HG03175 (cell line): ENCODE measurements at regions not wholly inside any gene's neighbourhood (a gene's known extent, or its start where the extent isn't known, plus 50 kb on each side); places are given as distances from the start of the nearest gene placed in this dataset.
"Not testable (repeated sequence)": the region's sequence is repeated elsewhere in the genome, so short reads cannot be mapped to it uniquely, and the experiment has no call there.

Experiments used
- ATAC-seq: cut with Tn5 transposase; IDR thresholded peaks from one replicate; pipeline ENCODE4 v1.9.1; 2021; ENCODE audit warnings: mild to moderate bottlenecking, moderate library complexity; ENCODE audit not compliant: unreplicated experiment

DNA sequence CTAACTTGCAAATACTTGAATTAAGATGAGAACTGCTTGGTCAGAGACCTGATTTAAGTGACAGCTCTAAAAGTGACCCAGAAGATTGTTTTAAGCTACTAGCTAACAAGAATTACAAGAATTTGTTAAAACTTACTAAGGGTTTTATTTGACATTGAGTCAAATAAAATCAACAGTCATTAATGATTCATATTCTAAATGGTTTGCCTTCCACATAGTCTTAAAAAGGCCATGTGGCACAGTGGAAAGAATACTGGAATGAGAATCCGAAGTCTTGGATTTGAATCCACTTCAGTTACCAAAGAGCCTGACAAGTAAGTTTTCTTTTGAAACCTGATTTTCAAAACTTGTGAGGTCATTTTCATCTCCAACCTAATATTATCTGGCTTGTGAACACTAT lies 489.3 kb downstream of the ADCYAP1 start:
- no peak for ATAC-seq

DNA sequence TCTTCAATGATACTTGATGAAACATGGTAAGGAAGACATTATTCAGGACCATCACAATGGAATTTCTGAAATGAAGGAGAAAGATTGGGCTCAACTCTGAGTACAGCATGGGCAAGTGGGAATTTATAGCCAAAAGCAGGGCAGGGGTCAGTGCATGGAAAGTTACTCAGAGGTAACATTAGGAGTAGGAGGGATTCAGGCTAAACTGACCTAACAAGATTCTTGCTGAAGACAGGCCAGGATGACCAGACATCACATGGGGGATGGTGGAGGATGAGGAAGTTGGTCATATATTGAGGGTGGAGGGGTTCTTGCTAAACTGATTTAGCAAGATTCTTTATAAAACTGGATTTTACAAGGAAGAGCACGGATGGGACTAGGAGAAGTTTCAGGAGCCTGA lies 489.8 kb downstream of the ADCYAP1 start:
- ATAC-seq, result no peak

DNA sequence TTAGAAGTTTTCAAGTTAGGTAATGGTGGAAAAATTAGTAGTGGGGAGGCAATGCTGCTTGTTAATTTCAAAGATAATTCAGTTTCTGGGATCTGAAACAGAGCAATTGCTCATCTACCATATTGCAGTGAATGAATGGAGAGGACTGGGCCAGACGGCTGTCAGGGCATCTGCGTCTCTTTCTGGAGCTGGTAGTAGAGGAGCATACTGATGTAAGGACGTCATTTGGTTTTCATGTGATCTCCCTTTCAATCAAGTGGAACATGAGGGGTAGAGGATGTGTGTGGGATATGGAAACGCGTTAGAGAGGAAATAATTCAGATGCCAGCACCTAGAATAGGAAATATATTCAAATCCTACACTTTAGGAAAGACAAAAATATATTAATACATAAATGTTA lies 490.3 kb downstream of the ADCYAP1 start:
- ATAC-seq, result no peak

DNA sequence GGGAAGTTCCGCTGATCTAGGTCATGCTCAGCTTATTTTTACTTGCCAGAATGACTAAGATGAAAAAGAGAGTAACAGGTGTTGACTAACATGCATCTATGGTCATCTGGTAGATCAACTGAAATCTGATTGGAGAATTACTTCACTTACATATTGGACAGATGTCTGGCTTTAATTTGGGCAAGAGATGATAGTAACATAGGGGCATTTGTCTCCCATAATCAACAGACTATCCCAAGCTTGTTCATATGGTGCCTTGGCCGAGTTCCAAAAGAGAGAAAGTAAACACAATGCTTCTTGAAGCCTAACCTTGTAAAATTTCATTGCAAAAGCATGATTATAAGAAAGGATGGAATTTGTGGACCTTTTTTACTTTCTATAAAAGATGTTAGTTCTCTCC lies 503.7 kb downstream of the ADCYAP1 start:
- no peak for ATAC-seq

DNA sequence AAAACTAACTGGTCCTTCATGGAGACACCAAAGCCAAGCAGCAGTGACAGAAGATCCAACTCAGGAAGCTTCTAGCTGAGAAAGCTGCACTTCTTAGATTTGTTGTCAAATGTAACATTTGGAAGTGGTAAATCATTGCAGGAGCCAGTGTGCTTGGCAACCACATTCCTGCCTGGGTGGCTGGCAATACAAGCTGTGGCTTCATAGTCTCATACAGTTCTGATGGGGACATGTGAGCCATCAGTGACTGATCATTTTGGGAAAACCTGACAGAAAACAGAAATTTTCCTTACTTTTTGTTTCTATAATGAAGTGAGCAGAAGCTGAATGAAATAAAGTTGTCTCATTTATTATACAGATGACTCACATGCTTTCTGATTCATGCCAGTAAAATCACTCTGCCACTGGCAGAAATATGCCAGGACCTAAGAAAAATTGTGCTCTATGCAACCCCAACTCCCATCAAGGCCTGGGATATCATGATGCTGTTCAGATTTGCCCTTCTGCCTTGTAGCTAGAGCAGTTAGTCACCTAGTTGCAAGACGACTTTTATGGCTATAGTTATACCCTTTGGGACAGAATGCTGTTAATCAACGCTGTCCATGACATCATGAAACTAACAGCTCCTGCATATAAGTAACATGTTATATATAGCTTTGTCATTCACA lies 508.1 kb downstream of the ADCYAP1 start:
- no peak for ATAC-seq

DNA sequence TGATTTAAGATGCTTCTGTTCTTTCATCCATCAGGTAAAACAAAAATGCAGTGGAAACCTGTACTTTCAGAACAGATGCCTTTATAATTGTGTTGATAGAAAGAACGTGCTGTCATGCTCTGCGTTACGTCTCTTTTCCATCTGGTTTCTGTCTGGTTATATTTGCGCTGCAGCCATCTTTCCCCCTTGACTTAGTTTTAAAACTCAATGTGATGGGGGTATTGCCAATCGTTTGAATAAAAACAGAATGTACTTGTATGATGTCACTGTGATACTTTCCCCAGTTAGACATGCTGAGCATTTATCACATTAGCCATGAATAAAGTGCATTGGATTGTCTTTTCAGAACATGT lies 508.6 kb downstream of the ADCYAP1 start:
- no peak for ATAC-seq

DNA sequence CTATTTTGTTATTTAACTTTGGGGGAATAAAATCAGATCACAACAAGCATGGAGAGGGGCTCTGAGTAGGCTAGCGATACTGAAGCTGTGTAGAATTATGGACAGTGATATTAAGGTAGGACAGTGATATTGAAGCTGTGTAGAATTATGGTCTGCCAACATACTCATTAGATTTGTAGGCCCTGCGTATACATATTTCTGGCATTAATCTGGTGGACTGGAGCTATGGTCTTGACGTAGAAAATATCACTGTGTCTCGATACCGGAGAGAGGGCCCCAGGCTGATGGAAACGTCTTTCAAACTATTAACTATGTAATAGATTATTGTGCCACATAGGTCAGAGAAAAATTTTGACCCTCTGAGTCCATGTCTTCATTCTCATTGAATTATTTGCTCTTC lies 511.4 kb downstream of the ADCYAP1 start:
- no peak for ATAC-seq

DNA sequence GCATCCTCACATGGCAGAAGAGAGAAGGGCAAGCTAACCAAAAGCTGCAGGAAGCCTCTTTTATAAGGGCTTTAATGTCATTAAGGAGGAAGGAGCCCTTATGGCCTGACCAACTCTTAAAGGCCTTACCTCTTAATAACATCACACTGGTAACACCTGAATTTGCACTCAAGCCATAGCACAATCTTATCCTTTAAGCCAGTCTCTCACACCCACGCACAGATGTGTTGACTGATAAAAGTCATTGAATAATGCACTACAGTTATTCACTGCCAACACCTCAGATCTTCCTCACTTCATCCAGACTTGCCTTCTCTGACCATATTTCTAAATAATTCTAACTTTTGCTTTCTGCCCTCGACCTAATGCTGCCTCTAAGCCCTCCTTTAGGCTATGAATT lies 516.8 kb downstream of the ADCYAP1 start:
- ATAC-seq, result no peak

DNA sequence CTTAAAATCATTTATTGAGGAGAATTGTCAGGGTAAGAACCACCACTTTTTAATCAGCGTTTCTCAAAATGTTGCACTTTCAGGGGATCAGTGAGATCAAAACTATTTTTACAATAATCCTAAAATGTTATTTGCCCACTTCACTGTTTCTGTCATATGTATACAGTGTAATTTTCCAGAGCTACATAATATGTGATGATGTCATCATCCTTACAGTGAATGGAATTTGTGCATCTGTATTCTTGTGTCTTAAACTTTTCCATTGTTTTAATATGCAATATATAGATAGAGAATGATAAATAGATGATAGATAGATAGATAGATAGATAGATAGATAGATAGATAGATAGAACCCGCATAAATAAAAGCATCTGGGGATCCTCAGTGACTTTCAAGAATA lies 518.0 kb downstream of the ADCYAP1 start:
- no peak for ATAC-seq

DNA sequence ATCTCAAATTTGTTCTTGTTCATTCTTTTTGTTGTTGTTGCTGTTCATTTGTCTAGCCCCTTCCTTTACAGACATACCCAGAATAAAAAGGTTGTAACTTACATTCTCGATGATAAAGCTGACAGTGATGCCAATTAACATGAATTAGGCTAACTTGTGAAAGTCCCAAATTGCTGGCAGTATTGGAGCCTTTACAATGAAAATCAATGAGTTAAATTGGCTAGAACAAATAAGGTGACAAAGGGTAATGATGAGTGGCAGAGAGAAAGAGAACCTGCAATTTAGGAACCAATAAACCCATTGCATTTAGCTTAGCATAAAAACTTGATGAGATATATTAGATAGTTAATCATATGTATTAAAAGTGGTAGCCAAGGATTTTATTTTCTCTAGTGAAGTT lies 521.0 kb downstream of the ADCYAP1 start:
- ATAC-seq, result no peak

DNA sequence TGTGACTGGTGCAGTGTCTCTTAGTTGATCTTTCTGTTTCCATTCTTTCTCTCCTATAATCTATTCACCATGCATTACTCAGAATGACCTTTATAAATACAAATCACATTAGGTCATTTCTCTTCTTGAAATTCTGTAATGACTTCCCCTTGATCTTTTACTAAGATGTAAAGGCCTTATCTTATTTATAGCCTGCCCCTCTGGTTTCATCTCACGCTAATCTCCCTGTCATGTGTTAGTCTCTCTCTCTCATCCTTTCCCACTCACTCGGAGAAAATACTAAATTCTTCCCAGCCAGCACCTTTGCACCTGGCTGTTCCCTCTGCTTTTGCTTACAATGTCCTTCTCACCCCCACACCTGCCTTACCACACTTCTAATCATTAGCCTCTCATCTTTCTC lies 530.8 kb downstream of the ADCYAP1 start:
- ATAC-seq, result no peak

DNA sequence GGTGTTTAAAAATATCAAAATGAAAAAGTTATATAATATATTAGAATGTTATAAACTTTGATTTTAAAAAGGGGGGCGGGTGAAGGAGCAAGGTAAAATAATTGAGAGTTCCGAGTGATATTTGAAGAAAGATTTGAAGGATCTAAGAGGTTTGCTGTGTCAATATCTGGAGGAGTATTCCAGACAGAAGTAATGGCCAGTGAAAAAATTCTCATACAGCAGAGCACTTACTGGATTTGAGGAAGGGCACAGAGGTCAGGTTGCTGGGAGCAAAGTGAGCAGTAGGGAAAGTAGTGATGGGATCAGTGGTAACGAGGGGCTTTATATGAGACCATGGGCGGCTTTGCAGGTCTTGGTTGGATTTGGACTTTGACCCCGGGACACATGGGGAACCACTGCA lies 531.5 kb downstream of the ADCYAP1 start:
- no peak for ATAC-seq

DNA sequence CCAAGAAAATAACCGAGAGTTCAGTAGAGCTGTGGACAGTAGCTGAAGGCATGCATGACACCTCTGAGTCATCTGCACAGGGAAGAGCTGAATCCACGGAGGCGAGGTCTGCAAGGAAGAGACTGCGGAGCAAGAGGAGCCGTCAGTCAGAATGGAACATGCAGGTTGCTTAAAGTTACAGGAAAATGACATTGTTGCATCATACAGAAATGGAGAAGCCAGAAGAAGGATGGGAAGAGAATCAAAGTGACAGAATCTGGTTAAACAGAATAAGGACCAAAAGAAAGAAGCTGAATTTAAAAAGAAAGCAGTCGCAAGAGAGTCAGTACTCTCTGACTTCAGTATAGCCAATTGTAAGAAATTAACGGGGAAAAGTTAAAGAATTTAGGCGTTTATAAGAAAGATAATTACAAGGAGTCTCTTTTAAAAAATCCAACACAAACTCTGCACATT lies 533.8 kb downstream of the ADCYAP1 start:
- no peak for ATAC-seq

DNA sequence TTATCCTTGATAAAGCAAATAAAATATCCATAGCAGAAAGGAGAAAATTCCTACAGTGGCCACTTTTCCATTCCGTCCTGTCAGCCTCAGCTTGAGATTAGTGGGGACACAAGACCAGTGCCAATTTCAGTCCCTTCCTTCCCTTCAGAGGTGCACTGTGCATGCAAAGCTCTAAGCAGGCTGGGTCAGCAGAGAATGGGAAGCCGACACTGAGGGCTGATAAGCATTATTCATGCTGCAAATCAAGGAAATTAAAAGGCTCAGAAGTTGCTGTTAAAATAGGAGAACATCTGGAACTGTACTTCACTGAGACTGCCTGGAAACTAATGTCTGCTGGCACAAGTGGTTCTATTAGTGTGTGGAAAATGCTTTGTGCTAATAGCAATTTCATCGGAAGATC lies 534.3 kb downstream of the ADCYAP1 start:
- ATAC-seq, result no peak

DNA sequence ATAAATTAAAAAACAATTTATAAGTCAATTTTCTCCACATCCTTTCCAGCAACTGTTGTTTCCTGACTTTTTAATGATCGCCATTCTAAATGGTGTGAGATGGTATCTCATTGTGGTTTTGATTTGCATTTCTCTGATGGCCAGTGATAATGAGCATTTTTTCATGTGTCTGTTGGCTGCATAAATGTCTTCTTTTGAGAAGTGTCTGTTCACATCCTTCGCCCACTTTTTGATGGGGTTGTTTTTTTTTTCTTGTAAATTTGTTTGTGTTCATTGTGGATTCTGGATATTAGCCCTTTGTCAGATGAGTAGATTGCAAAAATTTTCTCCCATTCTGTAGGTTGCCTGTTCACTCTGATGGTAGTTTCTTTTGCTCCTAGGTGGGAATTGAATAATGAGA lies 539.4 kb downstream of the ADCYAP1 start:
- ATAC-seq, result not testable (repeated sequence)

DNA sequence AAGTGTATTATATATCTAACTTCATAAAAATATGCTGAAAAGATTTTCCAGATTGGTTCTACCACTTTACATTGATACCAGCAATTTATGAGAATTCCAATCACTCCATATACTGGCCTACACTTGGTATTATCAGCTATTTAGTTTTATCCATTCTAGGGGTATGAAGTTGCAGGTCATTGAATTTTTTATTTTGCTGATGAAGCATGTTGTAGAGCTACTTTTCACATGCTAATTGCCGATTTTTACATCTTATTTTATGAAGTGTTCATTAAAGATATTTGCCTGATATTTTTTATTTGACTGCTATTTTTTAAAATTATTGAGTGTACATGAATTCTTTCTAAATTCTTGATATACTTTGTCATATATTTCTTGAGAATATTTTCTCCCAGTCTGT lies 542.1 kb downstream of the ADCYAP1 start:
- ATAC-seq, result no peak

DNA sequence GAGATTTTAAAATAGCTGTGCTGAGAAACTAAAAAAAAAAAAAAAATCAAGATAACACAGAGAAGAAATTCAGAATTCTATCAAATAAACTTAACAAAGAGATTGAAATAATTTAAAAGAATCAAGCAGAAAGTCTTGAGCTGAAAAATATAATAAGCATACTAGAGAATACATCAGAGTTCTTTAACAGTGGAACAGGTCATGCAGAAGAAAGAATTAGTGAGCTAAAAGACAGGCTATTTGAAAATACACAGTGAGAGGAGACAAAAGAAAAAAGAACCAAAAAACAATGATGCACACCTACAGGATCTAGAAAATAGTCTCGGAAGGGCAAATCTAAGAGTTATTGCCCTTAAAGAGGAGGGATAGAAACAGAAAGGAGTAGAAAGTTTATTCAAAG lies 548.1 kb downstream of the ADCYAP1 start:
- no peak for ATAC-seq

DNA sequence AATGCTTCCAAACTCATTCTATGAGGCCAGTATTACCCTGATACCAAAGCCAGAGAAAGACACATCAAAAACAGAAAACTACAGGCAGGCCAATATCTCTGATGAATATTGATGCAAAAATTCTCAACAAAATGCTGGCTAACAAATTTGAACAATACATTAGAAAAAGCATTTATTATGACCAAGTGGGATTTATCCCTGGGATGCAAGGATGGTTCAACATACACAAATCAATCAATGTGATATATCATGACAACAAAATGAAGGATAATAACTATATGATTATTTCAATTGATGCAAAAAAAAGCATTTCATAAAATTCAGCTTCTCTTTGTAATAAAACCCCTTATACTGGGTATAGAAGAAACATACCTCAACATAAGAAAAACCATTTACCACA lies 550.9 kb downstream of the ADCYAP1 start:
- no peak for ATAC-seq

DNA sequence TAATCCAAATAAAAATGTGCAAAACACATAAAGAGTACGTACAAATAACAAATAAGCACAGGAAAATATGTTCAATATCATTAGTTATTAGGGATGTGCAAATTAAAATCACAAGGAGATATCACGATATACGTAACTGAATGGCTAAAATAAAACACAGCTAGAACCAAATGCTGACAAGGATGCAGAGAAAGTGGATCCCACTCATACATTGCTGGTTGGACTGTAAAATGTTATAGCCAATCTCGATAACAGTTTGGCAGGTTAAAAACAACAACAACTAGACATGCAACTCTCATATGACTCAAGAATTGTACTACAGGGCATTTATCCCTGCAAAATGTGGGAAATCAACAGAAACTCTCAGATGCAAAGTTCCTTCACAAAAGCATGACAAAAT lies 553.9 kb downstream of the ADCYAP1 start:
- no peak for ATAC-seq

DNA sequence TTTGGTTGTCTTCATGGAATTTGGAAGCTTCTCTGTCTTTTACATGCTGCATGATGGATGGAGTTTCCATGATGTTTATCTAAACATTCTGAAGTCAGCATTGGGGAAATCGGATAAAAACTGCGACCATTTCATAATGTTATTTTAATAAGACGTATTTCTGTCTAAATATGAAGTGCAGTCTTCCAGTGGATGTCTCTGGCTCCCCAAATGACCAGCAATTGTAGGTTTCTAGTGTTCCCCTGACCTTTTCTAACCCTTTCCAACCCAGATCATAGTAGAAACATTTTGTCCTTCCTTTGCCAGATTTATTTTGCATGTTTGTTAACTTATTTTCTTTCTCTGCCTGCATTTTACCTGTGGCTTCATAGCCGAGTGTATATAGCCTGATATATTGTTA lies 559.3 kb downstream of the ADCYAP1 start:
- no peak for ATAC-seq

DNA sequence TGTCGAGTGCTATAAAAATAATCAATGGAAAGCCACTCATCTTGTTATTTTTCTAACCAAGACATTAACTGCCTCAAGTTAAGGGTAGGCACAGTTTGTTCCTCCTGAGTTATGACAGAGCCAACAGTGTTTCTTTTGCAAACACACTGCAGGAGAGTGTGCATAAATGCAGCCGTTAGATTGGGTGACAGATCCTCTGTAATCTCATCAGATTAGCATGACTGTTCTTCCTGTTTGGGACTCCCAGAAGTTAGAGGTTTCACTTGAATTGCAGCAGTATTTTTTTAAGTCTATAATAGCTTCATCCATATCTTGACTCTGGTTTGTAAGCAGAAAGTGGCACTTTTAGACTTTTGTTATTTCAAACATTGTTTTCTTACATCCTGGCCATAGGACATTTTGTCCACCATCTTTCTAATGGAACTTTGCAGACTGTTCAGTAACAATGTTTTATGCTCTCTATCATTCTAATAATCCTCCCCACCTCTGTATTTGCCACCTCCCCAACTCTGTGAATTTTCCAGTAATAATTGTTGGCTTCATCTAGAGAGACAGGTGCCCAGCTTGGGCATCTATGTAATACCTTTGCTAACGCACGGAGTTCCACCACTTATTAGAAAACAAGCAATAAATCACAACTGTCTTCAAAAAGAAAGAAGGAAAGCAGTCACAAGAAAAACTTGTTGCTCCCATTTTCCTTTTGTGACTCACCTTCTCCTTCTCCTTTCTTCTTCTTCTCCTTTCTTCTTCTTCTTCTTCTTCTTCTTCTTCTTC lies 560.0 kb downstream of the ADCYAP1 start:
- no peak for ATAC-seq

DNA sequence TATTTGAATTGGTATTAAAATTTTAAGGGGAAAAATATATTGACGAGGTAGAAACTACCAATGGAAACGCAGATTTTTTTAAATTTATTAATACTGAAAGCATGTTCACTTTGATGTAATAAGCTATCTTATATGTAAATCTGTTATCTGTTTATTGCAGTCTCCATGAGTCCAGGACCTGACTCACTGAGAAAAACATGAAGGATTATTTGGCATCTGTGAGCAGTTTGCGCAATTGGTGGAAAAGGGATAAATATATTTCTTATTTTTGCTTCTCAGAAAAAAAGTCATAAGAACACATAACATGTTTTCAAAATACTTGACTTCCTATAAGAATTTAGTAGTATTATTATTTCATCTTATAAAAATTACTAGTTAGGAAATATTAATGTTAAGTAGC lies 561.4 kb downstream of the ADCYAP1 start:
- no peak for ATAC-seq

DNA sequence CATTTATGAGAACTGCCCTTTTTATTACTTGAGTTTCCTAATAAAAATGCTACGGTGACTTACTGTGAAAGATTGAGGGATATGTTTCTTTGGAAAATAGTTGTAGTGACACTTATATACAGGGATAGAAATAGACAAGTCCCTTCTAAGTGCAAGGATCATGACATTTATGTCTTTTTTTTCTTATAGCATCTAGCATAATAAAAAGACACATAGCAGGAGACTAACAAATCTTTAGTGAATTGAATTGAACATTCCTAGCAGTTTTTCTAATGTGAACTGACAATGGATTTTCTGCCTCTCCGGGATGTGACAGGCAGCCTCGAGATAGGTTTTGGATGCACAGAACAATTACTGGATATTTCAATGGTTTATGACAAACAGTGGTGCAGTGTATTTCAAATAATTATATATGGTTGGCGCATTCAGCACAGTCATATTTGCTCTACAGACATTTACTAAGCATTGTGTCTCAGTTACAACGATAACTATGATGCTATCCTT lies 562.8 kb downstream of the ADCYAP1 start:
- no peak for ATAC-seq
